H1 (cell line): ENCODE measurements at regions not wholly inside any gene's neighbourhood (a gene's known extent, or its start where the extent isn't known, plus 50 kb on each side); places are given as distances from the start of the nearest gene placed in this dataset.

Experiments
- CTCF ChIP-seq, 3 experiments: IDR thresholded peaks; 1 replicate in 2 of 3; 2 replicates in 1 of 3; pipeline versions ENCODE4 v1.5.1 to v1.6.1; 2011; ENCODE audit warnings: low read length in 3 of 3, mild to moderate bottlenecking in 3 of 3, inconsistent platforms in 2 of 3, low read depth in 1 of 3, moderate library complexity in 1 of 3; ENCODE audit not compliant: insufficient read depth in 1 of 3; ENCODE audit errors: control extremely low read depth in 1 of 3
- POLR2A ChIP-seq, 2 experiments: IDR thresholded peaks; 1 replicate in 1 of 2; 2 replicates in 1 of 2; pipeline ENCODE4 v1.6.1; 2011; ENCODE audit warnings: low read depth in 2 of 2, low read length in 2 of 2, mild to moderate bottlenecking in 2 of 2; ENCODE audit errors: control extremely low read depth in 1 of 2
- SIN3A ChIP-seq, 2 experiments: IDR thresholded peaks in 1 of 2; conservative IDR thresholded peaks in 1 of 2; 2 replicates each; pipeline ENCODE4 v1.6.1; 2011 to 2012; ENCODE audit warnings: low read length in 2 of 2, improper control_type of control experiment in 1 of 2, low read depth in 1 of 2, mild to moderate bottlenecking in 1 of 2
- SP1 ChIP-seq: IDR thresholded peaks from 2 replicates; pipeline ENCODE4 v1.6.1; 2011; ENCODE audit warnings: low read depth, low read length
- SP4 ChIP-seq: IDR thresholded peaks from 2 replicates; pipeline ENCODE4 v1.6.1; 2012; ENCODE audit warnings: low read length, inconsistent platforms

- no peak for TF ChIP-seq POLR2A (IDR thresholded peaks at IDR 0.05; ENCODE audit: control extremely low read depth in 1 of 2, low read depth in 2 of 2, low read length in 2 of 2)
- no peak for TF ChIP-seq SIN3A (conservative IDR thresholded peaks at IDR 0.05 in 1 of 2, IDR thresholded peaks at IDR 0.05 in 1 of 2; ENCODE audit: low read depth in 1 of 2, low read length in 2 of 2)
- TF ChIP-seq CTCF (IDR thresholded peaks at IDR 0.05; ENCODE audit: control extremely low read depth in 1 of 3, insufficient read depth in 1 of 3, low read depth in 1 of 3, low read length in 3 of 3) = no peak
- no peak for TF ChIP-seq SP4
- TF ChIP-seq SP1 = no peak
These were observed 69.7 kb upstream of the TPM1 start for GRCh38 chr15:62972814-62973213.
